Liver (tissue), 3 donors: ENCODE measurements at regions not wholly inside any gene's neighbourhood (a gene's known extent, or its start where the extent isn't known, plus 50 kb on each side); places are given as distances from the start of the nearest gene placed in this dataset.

ENCODE experiments used
- ATF3 ChIP-seq: IDR thresholded peaks from 2 replicates; pipeline ENCODE4 v1.6.1; 2016; ENCODE audit warnings: antibody characterized with exemption
- CTCF ChIP-seq: fragments of 150-350 bp; IDR thresholded peaks from 2 replicates; pipeline ENCODE4 v1.5.1; 2017; ENCODE audit warnings: improper control_type of control experiment, low read depth, low read length; ENCODE audit not compliant: missing input control
- EGR1 ChIP-seq, 2 donors: IDR thresholded peaks; 2 replicates each; pipeline ENCODE4 v1.6.1; 2016 to 2018; ENCODE audit warnings: antibody characterized with exemption in 2 of 2, low read depth in 2 of 2
- FOXA1 ChIP-seq: IDR thresholded peaks from 2 replicates; pipeline ENCODE4 v1.6.1; 2016; ENCODE audit warnings: antibody characterized with exemption
- GABPA ChIP-seq, 2 donors: IDR thresholded peaks in 1 of 2; conservative IDR thresholded peaks in 1 of 2; 2 replicates each; pipeline ENCODE4 v1.6.1; 2016; ENCODE audit warnings: antibody characterized with exemption in 2 of 2, mild to moderate bottlenecking in 1 of 2, moderate library complexity in 1 of 2
- MAX ChIP-seq: IDR thresholded peaks from 2 replicates; pipeline ENCODE4 v1.6.1; 2016; ENCODE audit warnings: antibody characterized with exemption
- NR2F2 ChIP-seq: IDR thresholded peaks from 2 replicates; pipeline ENCODE4 v1.6.1; 2016; ENCODE audit warnings: antibody characterized with exemption
- RAD21 ChIP-seq, 2 donors: IDR thresholded peaks; 2 replicates each; pipeline ENCODE4 v1.6.1; 2016; ENCODE audit warnings: antibody characterized with exemption in 2 of 2, mild to moderate bottlenecking in 2 of 2
- REST ChIP-seq: IDR thresholded peaks from 2 replicates; pipeline ENCODE4 v1.6.1; 2016; ENCODE audit warnings: antibody characterized with exemption, mild to moderate bottlenecking
- SP1 ChIP-seq: IDR thresholded peaks from 2 replicates; pipeline ENCODE4 v1.6.1; 2018; ENCODE audit warnings: antibody characterized with exemption, mild to moderate bottlenecking
- TAF1 ChIP-seq: conservative IDR thresholded peaks from 2 replicates; pipeline ENCODE4 v1.6.1; 2016; ENCODE audit warnings: antibody characterized with exemption, mild to moderate bottlenecking
- YY1 ChIP-seq: IDR thresholded peaks from 2 replicates; pipeline ENCODE4 v1.6.1; 2016; ENCODE audit warnings: antibody characterized with exemption, mild to moderate bottlenecking
- ZBTB33 ChIP-seq: IDR thresholded peaks from 2 replicates; pipeline ENCODE4 v1.6.1; 2016; ENCODE audit warnings: antibody characterized with exemption
- donor health status: healthy.
- donor health status: healthy.

- TF ChIP-seq CTCF = no peak
- no peak for TF ChIP-seq YY1
- TF ChIP-seq MAX = no peak
- TF ChIP-seq SP1 = no peak
- TF ChIP-seq TAF1 = no peak
- no peak for TF ChIP-seq ZBTB33
- TF ChIP-seq ATF3 = no peak
- no peak for TF ChIP-seq REST
- TF ChIP-seq GABPA (IDR thresholded peaks at IDR 0.05 in 1 of 2, conservative IDR thresholded peaks at IDR 0.05 in 1 of 2) = no peak
- TF ChIP-seq FOXA1 = no peak
- TF ChIP-seq EGR1 (IDR thresholded peaks at IDR 0.05; ENCODE audit: low read depth in 2 of 2) = no peak
- no peak for TF ChIP-seq RAD21 (IDR thresholded peaks at IDR 0.05)
- TF ChIP-seq NR2F2 = no peak
Measured at GRCh38 chr9:86775718-86776117, 171.6 kb downstream of the GAS1 start.
